ENCODE measurements at regions not wholly inside any gene's neighbourhood (a gene's known extent, or its start where the extent isn't known, plus 50 kb on each side); places are given as distances from the start of the nearest gene placed in this dataset.
A peak's percentile ranks its signal among the peaks of the same experiment; 100 is the strongest.
"Not testable (repeated sequence)": the region's sequence is repeated elsewhere in the genome, so short reads cannot be mapped to it uniquely, and the experiment has no call there.

DNA sequence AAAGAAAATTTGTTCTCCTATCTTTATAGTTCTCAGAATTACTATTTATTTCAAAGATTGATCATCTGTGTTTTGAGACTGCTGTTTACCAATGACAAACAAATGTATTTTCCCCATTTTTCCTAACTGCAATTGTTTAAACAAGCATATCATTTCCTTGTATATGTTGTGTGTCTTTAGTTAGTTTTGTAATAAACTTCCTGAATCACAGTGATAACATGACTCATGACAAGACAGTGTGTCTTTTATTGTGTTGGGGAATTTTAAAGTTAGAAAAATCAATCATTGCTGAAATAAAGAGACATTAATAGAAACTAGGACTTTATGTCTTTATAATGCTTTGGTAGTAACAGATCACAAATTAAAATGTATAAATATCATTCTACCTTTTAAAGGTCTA, 348.5 kb downstream of the KCNJ2 start:
- DNase-seq (ENCODE audit: low read depth in 2 of 2) = no peak

DNA sequence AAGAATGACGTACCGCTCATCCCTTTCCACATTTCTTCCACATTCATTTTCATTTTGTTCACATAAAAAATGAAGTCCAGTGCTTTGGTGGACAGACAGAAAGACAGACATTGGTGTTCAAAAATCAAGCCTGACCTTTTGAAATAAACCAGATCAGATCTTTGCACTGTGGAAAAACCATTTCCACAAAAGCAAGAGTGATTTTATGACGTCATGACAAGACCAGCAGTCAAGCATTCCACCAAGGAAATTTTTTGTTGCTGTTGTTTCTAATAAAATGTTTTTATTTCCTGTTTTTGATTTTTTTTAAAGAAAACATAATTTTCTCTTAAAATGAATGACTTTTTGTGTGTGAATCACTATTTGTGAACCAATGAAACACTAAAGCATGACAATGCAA, 350.0 kb downstream of the KCNJ2 start:
- no peak for DNase-seq (ENCODE audit: low read depth in 2 of 2)

DNA sequence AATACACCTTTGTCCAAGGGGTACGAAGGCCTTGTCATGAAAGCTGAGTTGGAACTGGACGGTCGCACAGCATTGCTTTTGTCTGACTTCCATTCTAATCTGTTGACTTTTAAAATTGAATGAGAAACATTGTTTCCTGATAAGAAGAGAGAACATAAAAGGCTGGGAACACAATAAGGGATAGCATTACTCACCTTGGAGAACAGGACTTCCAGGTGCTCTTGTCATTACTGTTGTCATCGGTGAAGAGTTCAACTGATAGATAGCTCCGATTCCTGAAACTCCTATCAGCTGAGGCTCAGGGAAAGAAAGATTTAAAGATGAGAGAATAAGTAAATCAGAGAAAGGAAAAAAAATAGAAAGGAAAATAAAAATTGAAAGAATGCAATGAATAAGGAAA, 351.1 kb downstream of the KCNJ2 start:
- DNase-seq (ENCODE audit: low read depth in 2 of 2) = no peak

DNA sequence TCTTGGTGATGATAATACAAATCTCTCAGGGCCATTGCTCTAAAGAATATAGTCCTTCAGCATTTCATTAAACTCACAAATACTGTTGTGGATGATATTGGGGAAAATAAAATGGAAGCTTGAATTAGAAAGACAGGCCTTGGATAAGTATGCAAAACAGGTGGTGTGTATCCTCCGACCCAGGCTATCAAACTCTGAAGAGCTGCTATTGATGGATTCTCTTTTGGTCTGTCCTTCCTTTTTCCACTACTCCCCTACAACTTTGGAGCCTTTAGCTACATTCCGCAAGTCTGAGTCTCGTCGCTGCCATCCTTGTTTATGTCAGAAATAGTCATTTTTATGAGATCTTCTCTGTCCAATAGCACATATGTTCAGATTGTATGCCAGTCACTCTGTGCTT, 351.6 kb downstream of the KCNJ2 start:
- DNase-seq (ENCODE audit: low read depth in 2 of 2) = no peak

DNA sequence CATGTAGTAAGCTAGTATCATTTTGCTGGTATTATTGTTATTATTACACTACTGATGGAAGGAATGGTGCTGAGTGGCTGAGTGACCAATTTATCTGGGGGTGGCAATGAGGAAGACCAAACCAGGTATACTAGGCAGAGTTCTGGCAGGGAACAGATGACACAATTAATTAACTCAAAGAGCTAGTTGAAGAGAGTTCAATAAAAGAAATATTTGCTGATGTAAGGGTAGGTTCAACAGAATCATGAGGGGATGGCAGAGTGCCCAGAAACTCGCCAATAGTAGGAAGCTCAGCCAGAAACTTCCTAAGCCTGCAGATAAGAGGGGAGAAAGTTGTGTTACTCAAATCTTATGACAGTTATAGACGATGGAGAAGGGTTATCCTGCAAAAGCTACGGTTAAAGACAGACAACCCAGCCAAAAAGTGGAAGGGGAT, 352.5 kb downstream of the KCNJ2 start:
- peak in 1 of 2 donors; percentile 5 for DNase-seq (ENCODE audit: low read depth in 2 of 2)

DNA sequence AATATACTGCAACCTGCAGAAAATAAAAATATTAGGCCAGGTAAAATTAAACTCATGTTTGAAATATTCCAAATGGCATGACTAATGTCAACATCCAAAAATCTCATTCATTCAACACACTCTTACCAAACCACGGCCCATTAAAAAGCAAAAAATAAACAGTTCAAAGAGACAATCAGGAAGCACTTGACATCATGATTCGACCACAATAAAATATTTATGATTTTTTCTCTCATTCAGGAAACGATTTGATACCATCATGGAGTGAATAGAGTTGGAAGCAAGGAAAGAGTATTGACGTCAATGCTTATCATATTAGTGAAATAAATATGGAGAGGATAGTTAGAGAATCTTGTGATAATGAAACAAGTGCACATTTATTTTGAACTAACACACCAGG, 354.1 kb downstream of the KCNJ2 start:
- DNase-seq (ENCODE audit: low read depth in 2 of 2) = no peak

DNA sequence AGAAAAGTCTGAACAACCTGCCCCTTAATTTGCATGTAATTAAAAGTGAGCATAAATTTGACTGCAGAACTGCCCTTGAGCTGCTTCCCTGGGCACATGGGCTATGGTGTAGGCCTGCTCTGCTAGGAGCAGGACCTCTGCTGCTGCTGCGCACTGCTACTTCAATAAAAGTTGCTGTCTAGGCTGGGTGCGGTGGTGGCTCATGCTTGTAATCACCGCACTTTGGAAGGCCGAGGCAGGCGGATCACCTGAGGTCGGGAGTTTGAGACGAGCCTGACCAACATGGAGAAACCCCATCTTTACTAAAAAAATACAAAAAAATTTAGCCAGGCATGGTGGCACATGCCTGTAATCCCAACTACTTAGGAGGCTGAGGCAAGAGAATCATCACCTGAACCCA, 355.7 kb downstream of the KCNJ2 start:
- DNase-seq (ENCODE audit: low read depth in 2 of 2) = not testable (repeated sequence)

DNA sequence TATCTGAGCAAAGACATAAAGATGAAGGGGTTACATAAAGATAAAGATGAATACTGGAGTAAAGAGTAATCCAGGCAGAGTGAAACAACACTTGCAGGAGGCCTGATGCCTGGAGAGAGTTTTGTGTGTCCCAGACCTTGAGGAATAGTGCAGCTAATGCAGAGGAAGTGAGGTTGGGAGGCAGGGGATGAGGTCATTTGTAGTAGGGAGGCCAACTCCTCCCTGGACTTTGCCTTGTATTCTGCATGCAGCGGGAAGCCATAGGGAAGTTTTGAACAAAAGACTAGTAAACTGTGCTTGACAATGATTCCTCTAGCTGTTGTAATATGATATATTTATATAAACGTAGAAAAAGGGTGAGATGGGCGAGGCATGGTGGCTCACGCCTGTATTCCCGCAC, 356.6 kb downstream of the KCNJ2 start:
- no peak for DNase-seq (ENCODE audit: low read depth in 2 of 2)

DNA sequence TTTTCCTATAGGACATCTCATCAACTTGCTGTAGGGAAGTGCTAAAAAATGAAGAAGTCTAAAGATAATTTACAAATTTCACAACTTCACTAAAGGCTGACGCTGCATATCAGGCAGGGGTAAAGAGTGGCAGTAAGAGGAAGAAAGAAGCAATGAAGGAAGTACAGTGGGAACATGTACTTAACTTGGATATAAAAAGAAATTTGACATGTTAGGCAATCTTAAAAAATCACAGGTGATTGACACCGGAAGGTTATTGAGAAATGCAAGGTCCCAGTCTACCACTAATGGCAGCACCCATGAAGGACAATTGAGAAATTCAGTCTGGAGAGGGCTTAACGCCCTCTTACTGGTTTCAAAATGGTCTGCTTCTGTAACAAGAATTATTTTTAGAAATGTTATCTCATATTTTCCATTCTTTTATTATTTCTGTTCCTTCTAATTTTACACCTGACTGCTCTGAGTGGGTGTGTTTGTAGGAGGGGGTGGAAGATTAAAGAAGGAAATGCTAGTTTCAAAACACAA, 358.1 kb downstream of the KCNJ2 start:
- no peak for DNase-seq (ENCODE audit: low read depth in 2 of 2)

DNA sequence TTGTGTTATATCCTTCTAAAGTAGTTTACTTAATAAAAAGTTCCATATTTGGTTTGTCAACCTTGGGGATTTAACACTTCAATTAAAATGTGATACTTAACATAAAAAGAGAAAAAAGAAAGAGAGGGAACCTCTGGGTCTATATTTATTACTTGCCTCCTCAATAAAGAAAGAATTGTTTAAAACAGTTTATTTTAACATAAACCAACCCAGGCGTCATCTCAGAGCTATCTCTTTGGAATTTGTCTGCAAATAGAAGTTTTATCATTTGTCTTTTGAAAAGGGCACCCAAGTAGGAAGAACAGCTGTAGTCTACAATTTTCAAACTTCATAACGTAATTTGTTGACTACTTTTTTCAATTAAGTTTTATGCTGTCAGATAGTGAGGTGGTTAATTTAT, 364.1 kb downstream of the KCNJ2 start:
- DNase-seq (ENCODE audit: low read depth in 2 of 2) = no peak

DNA sequence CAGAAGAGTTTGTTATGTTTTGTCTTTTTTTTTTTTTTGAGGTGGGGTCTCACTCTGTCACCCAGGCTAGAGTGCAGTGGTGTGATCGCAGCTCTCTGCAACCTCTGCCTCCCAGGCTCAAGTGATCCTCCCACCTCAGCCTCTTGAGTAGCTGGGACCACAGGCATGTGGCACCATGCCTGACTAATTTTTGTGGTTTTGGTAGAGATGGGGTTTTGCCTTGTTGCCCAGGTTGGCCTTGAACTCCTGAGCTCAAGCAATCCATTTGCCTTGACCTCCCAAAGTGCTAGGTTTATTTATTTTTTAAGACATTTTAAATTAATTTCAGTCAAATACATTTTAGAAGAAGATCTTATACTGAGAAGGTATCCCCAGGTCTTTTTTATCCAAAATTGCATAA, 366.7 kb downstream of the KCNJ2 start:
- no peak for DNase-seq (ENCODE audit: low read depth in 2 of 2)

DNA sequence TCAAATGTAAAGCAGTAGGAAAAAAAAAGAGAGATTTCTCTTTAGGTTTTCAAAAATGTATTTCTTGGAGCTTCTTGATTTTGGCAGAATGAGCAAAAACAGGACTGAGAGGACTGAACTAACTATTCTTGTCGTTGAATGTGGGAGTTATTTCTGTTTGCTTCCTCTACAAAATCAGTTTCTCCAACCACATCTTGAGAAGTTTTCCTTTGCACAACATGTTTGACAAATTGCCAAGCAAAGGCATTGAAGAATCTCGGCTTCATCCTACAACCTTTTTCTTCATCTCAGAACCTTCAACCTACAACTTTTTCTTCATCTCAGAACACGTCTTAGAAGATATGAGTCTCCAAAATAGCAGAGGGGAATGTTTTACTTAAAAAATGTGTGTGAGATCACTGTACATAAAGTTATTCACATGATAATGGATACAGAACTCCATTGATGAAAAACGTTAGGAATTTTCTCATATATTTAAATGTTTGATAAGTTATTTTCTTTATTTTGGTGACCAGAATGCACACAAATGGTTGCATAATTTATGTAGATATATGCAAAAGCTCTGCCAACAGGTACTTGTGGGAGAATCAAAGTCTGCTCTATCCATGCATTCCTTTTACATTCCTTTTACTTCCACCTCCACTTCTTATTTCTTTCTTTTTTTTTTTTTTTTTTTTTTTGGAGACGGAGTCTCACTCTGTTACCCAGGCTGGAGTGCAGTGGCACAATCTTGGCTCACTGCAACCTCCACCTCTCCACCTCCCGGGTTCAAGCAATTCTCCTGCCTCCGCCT, 370.0 kb downstream of the KCNJ2 start:
- DNase-seq (ENCODE audit: low read depth in 2 of 2) = no peak

DNA sequence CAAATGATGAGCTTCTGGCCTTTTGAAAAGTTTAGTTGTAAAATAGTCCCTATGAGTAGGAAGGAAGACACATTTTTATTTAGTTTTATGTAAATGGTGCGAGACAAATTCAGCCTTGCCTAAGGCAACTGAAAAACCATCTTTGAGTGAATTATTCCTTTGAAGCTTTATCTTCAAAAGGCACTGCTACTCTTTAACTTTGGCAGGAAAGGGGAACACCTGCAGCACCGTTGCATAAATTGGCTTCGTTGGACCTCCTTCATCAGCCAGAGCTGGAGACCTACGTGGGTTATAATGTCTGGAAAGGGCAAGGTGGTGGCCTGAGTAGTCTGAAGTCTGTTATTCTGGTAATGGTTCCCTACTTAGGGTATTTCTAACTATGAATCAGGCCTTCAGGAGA, 373.5 kb downstream of the KCNJ2 start:
- no peak for DNase-seq (ENCODE audit: low read depth in 2 of 2)

DNA sequence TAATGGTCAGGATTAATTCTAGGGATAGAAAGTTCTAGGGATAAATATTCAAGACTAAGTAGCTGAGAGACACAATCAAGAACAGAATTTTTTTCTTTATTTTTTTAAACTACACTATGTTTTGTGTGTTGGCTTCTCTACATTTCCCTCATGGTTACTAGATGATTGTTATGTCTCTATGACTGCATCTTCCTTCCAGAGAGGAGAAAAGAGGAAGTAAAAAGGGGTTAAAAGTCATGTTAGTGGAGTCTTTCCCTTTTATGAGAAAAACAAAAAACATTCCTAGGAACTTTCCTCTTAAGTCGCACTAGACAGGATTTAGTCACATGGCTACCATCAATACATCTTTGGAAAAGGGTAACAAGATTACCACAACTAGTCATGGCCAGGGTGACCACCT, 375.0 kb downstream of the KCNJ2 start:
- no peak for DNase-seq (ENCODE audit: low read depth in 2 of 2)

DNA sequence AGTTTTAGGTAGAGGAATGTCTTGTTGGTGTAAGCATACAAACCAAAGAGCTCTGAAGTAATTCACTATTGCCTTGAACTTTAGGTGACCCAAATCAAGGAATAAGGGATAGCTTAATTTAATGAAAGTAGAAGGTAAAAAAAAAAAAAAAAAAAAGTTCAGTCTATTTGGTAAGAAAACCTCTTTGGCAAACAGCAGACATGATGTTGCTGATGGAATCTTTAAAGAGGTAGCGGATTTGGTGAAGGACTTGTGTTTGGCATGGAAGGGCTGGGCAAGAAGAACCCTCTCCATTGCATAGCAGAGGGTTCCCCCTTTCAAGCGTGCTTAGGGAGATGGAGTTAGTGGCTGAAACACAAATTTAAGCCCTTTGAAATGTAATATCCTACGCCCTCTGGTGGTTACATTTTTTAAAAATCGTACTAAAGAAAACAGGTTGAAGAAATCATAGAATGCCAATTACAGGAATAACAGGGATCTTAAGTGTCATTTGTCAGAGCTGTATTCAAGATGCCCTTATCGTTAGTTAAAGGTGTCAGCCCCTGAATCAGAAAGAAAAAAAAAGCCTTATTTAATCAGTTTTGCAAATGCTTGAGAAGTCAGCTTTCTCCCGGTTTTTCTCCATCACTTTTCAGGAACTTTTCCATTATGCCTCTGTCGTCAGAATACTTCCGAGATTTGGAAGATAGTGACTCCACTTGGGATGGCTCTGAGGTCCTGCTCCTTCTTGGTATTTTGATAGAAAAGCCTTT, 383.1 kb downstream of the KCNJ2 start:
- DNase-seq (ENCODE audit: low read depth in 2 of 2) = peak; percentile 52 to 58

DNA sequence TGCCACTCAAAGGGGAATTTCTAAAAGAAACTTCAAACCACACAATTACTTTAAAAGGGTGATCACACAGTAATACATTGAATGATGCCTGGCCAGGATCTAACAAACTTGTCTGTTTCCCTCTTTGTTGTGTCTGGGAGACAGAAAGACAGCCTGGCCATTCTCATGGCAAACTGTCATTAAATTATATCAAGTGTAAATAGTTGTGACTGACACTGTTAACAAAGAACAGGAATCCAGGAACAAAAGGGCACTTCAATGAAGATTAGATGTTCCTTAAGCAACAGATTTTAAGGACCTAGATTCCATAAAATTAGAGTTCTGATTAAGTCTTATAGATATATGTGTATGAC, 383.6 kb downstream of the KCNJ2 start:
- no peak for DNase-seq (ENCODE audit: low read depth in 2 of 2)

DNA sequence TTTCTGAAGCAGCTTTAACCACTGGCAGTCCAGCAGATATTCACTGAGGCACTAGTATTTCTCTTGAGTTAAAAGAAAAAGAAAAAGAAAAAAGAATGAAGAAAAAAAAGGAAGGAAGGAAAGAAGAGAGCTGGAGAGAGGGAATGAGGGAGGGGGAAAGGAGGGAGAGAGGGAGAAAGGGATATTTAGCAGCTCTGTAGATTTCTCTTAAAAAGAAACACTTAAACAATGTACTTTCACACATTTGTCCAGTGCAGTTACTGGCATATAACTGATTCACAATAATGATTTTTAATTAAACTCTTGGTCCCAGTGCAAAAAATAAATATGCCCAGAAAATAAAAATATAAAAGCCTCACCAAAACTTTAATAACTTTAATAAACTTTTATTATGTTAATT, 386.4 kb downstream of the KCNJ2 start:
- DNase-seq (ENCODE audit: low read depth in 2 of 2) = no peak

DNA sequence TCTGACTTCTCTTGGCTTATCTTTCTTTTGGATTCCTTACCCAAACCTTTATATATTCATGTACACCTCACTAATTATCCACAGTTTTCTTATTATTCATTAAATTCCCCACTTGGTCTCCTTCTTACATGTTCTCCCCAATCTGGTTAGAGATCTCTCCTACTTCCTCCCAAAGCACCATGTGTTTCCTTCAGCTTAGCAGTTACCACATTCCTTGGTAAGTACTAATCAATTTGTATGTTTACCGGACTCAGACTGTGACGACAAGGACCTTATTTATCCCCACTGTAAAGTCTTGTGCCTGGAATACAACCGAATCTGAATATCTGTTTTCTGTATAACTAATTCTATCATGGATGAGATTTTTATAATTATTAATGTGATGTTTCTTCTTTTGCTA, 389.5 kb downstream of the KCNJ2 start:
- peak in 1 of 2 donors; percentile 90 for DNase-seq (ENCODE audit: low read depth in 2 of 2)

DNA sequence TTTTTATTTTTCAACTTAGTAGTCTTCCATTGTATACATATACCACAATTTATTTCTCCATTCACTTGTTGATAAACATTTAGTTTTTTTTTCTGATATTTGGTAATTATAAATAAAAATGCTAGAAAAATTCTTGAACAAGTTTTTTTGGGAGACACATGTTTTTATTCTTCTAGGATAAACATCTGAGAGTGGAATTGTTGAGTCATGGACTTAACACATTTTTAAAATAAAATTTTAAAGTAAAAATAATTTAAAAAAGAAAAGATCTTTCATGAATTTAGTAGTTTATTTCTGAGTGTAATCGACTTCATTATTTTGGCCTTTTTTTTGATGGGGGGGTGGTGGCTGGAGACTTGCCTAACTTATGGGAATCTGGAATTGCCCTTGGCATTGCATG, 391.1 kb downstream of the KCNJ2 start:
- no peak for DNase-seq (ENCODE audit: low read depth in 2 of 2)

DNA sequence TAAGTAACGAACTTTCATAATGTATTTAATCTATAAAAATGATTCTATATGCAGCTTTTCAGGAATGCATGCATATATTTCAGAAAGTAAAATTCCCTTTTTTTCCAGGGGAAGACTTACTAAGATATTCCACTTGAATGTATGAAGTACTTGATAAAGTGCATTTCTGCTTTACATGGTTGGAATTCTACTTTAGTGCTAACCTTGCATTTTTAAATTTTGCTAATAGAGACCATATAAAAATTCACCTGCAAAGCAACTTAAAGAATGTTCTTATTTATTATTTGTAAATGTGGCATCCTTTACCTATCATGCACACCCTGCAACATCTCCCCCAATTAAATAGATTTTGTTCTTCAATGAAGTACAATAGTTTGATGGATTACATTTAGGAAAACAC, 392.8 kb downstream of the KCNJ2 start:
- no peak for DNase-seq (ENCODE audit: low read depth in 2 of 2)

DNA sequence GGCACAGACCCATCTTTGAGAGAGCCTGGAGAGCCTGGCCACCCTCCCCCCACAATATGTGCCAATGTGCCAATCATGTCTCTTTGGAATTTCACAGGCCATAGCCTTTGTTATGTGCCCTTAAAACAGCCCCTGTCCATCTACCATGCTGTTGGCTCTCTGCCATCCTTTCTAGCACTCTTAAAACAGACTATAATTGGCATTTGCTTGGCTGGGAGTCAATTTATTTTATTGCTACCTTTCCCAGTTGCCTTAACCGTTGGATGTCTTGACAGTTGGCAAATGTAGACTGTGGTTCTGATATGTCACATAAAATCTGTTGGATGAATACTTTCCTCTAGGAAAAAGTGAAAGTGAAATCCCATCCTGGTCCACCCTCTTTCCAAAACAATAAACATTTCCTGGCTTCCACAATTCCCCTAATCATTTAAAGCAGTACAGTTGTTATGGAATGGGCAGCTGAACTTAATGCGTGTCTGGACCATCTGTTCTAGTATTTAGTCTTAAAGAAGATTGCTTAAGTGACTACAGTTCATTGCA, 394.0 kb downstream of the KCNJ2 start:
- peak; percentile 41 to 68 for DNase-seq (ENCODE audit: low read depth in 2 of 2)

DNA sequence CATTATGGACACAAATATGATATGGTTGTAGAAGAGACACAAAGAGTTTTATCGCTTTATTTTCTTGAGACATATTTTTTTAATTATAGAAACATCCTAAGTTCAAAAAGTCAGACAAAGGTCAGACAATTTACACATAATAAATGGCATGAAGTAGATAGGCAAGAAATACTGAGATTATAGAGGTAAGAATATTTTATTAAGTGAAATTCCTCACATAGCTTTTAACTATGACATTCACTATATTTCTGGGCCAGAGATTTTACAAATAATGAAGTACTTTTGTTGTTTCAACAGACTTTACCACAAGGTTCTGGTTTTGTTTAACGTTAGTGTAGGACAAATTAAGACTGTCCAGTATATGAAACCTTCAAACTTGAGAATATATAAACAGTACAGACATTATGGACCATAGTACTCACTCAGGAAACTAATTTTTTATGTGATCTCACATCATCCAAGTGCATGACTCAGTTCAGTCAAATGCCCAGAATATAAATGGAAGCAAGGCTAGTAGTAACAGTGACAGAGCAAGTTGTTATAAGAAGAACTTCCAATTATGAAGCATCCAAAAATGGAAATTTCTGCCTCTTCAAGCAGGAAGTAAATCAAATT, 394.8 kb downstream of the KCNJ2 start:
- peak in 1 of 2 donors; percentile 61 for DNase-seq (ENCODE audit: low read depth in 2 of 2)

Data from lung microvascular endothelial cell (primary cell).